ENCODE measurements at regions not wholly inside any gene's neighbourhood (a gene's known extent, or its start where the extent isn't known, plus 50 kb on each side); places are given as distances from the start of the nearest gene placed in this dataset.
A peak's percentile ranks its signal among the peaks of the same experiment; 100 is the strongest.
"Not testable (repeated sequence)": the region's sequence is repeated elsewhere in the genome, so short reads cannot be mapped to it uniquely, and the experiment has no call there.

DNA sequence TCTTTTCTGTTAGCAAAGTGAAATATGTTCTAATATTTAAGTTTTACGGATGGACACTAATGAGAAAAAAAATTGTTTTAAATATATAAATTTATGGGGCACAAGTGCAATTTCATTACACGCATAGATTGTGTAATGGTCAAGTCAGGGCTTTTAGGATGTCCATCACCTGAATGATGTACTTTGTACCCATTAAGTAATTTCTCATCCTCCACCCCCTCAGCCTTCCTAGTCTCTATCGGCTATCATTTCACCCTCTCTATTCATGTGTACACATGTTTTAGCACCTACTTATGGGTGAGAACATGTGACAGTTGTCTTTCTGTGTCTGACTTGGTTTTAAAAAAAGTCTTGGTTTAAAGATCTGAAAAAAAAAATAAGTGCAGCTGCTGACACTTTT lies 616.0 kb downstream of the IQCM start:
- no peaks in the 10 kb centered on the region for H3K27me3 ChIP-seq
- no peaks in the 10 kb centered on the region for H3K9me3 ChIP-seq
- H3K27ac ChIP-seq, result no peak overlapping the region
- H3K4me1 ChIP-seq, result no peaks in the 10 kb centered on the region
- DNase-seq (no peak), FAIRE-seq (no peak), ATAC-seq (peak in 1 of 4 donors; percentile 23)
- 46 to 53% methylated on average over 3 of the region's 3 CpGs for WGBS, 2 donors
- H3K4me3 ChIP-seq, result no peak overlapping the region
- no peaks in the 10 kb centered on the region for H3K36me3 ChIP-seq
- intact Hi-C loops (cut with DNase I), result no loop called here
- TF ChIP-seq, protein P1, sequence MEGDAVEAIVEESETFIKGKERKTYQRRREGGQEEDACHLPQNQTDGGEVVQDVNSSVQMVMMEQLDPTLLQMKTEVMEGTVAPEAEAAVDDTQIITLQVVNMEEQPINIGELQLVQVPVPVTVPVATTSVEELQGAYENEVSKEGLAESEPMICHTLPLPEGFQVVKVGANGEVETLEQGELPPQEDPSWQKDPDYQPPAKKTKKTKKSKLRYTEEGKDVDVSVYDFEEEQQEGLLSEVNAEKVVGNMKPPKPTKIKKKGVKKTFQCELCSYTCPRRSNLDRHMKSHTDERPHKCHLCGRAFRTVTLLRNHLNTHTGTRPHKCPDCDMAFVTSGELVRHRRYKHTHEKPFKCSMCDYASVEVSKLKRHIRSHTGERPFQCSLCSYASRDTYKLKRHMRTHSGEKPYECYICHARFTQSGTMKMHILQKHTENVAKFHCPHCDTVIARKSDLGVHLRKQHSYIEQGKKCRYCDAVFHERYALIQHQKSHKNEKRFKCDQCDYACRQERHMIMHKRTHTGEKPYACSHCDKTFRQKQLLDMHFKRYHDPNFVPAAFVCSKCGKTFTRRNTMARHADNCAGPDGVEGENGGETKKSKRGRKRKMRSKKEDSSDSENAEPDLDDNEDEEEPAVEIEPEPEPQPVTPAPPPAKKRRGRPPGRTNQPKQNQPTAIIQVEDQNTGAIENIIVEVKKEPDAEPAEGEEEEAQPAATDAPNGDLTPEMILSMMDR (IDR thresholded peaks at IDR 0.05), result no peak

DNA sequence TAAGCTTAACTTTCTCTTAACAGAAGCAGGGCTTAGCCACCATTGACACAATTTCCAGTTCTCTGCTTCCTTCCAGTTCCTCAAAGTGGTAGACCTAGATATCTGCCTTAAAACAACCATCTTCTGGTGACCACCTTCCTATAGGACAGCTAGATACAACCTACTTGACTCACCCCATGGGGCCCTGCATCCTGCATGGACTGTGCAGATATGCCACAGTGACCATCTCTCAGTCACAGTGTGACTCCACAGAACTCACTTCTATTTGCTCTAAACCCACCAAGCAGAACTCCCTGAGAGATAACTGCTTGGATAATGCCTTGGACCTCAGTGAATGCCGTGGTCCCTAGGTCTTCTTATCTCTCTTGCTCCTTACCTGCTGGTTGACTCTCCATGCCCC lies 621.6 kb downstream of the IQCM start:
- H3K9me3 ChIP-seq, result no peaks in the 10 kb centered on the region
- H3K27me3 ChIP-seq, result no peaks in the 10 kb centered on the region
- 38 to 55% methylated on average over 1 of the region's 1 CpG for WGBS, 2 donors
- no peaks in the 10 kb centered on the region for H3K4me1 ChIP-seq
- no peak for ATAC-seq
- TF ChIP-seq, protein P1 (IDR thresholded peaks at IDR 0.05), result no peak
- DNase-seq, result no peak
- intact Hi-C loops (cut with DNase I), result no loop called here
- H3K27ac ChIP-seq, result no peak overlapping the region
- H3K4me3 ChIP-seq, result no peak overlapping the region
- H3K36me3 ChIP-seq, result no peaks in the 10 kb centered on the region
- no peak for FAIRE-seq

DNA sequence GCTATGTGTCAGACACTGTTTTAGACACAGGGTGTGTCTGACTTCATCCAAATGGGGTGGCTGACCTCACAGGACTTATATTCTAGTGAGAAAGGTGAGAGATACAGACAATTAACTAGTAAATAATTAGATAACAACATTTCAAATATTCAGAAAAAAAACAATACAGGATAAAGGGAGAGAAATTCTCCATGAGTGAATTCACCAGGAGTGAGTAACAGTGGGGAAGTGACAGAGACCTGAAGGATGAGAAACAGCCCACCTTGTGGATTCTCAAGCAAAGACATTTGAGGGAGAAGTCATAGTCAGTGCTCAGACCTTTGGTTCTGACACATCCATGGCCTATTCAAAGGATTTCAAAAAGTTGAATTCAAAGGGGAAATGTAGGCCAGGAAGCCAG lies 627.9 kb downstream of the IQCM start:
- Histone ChIP-seq H3K27ac (no peak overlapping the region), H3K36me3 (no peaks in the 10 kb centered on the region), H3K27me3 (no peaks in the 10 kb centered on the region), H3K9me3 (no peaks in the 10 kb centered on the region), H3K4me3 (no peak overlapping the region), H3K4me1 (no peaks in the 10 kb centered on the region)
- DNase-seq (no peak), FAIRE-seq (no peak), ATAC-seq (no peak)
- TF ChIP-seq, protein P1 (IDR thresholded peaks at IDR 0.05), result no peak
- intact Hi-C loops (cut with DNase I), result no loop called here

DNA sequence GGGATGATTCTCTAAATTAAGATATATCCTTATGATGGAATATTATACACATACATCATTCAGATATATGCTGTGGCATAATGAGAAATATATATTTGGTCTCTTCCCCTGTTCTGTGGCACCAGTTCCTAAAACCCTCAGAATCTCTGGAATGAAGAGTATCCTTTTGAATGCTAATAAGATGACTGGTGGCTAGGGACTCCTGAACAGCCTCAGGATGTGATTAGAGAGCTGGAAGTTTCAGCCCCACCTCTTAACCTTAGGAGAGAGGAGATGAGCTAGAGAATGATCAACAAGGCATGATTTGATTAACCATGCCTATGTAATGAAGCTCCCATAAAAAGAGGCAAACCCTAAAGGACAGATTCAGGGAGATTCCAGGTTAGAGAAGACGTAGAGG lies 632.0 kb downstream of the IQCM start:
- Histone ChIP-seq H3K27ac (no peak overlapping the region), H3K9me3 (no peaks in the 10 kb centered on the region), H3K27me3 (no peaks in the 10 kb centered on the region), H3K4me1 (no peaks in the 10 kb centered on the region), H3K36me3 (no peaks in the 10 kb centered on the region), H3K4me3 (no peak overlapping the region)
- DNase-seq (no peak), ATAC-seq (no peak), FAIRE-seq (no peak)
- TF ChIP-seq, protein P1 (IDR thresholded peaks at IDR 0.05), result no peak
- intact Hi-C loops (cut with DNase I), result no loop called here
- WGBS, 2 donors, result 67 to 73% methylated on average over 1 of the region's 1 CpG

DNA sequence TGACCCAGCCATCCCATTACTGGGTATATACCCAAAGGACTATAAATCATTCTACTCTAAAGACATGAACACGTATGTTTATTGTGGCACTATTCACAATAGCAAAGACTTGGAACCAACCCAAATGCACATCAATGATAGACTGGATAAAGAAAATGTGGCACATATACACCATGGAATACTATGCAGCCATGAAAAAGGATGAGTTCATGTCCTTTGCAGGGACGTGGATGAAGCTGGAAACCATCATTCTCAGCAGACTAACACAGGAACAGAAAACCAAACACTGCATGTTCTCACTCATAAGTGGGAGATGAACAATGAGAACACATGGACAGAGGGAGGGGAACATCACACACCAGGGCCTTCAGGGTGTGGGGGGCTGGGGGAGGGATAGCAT lies 634.2 kb downstream of the IQCM start:
- intact Hi-C loops (cut with DNase I); H3K9me3 ChIP-seq; H3K4me1 ChIP-seq; DNase-seq; H3K27ac ChIP-seq; ATAC-seq; FAIRE-seq; H3K4me3 ChIP-seq; H3K36me3 ChIP-seq; H3K27me3 ChIP-seq: not testable (repeated sequence)
- WGBS, 2 donors, result 54 to 61% methylated on average over 2 of the region's 2 CpGs

DNA sequence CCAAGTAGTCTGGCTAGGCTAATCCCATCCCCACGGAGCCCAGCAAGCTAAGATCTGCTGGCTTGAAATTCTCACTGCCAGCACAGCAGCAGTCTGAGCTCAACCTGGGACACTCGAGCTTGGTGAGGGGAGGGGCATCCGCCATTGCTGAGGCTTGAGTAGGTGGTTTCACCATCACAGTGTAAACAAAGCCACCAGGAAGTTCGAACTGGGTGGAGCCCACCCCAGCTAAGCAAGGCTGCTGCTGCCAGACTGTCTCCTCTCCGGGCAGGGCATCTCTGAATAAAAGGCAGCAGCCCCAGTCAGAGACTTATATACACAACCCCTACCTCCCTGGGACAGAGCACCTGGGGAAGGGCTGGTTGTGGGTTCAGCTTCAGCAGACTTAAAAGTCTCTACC lies 639.6 kb downstream of the IQCM start:
- Histone ChIP-seq H3K36me3 (no peaks in the 10 kb centered on the region), H3K27ac (no peak overlapping the region), H3K9me3 (no peaks in the 10 kb centered on the region), H3K27me3 (no peaks in the 10 kb centered on the region), H3K4me3 (no peak overlapping the region), H3K4me1 (no peaks in the 10 kb centered on the region)
- DNase-seq (peak in 1 of 6 donors; percentile 14), ATAC-seq (no peak), FAIRE-seq (no peak)
- WGBS, 2 donors, result 24 to 26% methylated on average over 5 of the region's 5 CpGs
- TF ChIP-seq, protein P1 (IDR thresholded peaks at IDR 0.05), result no peak
- intact Hi-C loops (cut with DNase I), result no loop called here
